Stimulated activated CD8-positive, alpha-beta memory T cell treated with anti-CD3 and anti-CD28 coated beads, Interleukin-15, amount 100 ng/mL, for 48 hours (primary cell): ENCODE measurements at regions not wholly inside any gene's neighbourhood (a gene's known extent, or its start where the extent isn't known, plus 50 kb on each side); places are given as distances from the start of the nearest gene placed in this dataset.

Experiments
- DNase-seq, 2 donors: peaks; one replicate each; pipeline ENCODE4 v3.0.0-alpha.2; 2020; ENCODE audit warnings: low read depth in 2 of 2

DNA sequence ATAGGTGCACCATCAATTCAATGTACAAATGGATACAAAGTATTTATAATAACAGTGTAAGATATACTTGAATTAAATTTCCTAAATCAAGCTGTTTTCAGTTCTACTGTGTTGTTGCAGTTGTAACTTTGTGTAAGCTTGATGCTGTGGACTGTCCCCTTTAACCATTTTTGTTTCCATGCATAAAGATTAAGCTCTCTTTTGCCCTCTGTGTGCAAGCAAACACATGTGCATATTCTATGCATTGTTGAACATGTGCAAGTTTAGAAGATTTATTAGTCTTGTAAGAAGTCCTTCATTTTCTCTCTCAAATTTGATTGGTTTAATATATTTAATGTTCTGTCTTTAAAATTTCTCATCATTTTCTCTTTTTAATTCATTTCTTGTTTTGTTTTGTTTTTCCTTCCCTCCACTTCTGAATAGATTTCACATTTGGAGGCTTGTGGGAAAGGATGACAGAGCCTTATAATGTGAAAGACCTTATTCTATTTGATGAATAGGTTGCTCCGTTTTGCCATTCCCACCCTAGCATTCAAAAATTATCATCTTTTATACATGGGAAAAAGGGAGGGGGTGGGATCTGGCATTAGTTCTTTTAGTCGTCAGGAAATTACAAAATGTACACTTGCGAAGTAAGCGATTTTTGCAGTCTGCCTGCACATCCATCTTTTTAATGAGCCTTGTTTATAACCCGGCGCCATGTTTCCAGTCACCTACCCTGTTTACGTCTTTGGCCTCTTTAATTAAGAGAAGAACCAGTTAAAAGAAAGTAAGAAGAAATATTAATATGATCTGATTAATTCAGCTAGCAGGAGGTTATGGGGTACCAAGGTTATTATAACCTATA, 961.5 kb upstream of the NR2F2 start:
- DNase-seq, result no peak

DNA sequence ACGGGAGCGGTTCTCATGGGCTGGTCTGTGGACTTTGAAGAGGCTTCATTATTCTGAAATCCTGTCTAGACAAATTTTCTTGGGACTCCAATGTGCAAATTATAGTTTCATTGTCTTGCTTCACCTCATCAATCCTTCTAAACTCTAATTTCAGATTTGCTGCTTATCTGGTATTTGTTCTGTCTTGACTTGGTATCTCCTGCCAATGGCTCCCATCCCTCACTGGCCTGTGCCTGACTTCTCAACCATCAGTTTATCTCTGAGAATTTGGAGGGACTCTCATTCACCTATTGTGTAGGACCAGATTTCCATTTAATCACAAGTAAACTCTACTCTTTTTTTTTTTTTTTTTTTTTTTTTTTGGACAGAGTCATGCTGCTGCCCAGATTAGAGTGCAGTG, 960.2 kb upstream of the NR2F2 start:
- DNase-seq, result no peak

DNA sequence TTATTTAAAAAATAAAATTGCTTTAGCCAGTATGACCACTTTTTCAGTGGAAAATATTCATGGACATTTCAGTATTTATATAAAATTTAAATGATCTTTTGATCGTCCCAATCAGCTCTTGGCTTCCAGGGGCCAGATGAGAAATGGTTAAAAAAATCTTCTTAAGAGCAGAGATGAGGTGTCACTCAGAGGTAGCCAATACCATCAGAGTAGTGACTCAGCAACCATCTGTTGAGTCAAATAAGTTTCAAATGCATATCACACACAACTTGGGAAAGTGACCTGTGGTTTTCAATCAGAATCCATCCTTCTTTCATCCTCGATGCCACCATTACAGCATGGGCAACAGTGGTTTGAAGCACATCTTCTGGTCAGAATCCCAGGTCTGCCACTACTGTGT, 958.8 kb upstream of the NR2F2 start:
- DNase-seq, result no peak

DNA sequence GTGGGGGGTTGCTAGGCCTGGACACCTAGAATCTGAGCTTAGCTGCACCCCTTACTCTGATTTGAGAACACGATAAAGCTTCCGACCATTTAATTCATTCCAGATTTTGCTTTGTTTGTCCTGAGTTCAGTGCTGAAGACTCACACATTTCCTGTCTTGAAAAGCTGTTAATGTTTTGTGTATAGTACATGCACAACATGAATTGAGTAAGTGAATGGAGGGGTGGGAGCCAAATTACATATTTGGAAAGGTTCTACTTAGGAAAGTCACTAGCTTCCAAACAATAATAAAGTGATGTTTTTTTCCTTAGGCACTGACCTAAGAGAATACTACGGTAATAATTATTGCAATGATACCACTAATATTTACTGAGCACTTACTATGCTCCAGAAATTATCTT, 955.2 kb upstream of the NR2F2 start:
- DNase-seq, result no peak

DNA sequence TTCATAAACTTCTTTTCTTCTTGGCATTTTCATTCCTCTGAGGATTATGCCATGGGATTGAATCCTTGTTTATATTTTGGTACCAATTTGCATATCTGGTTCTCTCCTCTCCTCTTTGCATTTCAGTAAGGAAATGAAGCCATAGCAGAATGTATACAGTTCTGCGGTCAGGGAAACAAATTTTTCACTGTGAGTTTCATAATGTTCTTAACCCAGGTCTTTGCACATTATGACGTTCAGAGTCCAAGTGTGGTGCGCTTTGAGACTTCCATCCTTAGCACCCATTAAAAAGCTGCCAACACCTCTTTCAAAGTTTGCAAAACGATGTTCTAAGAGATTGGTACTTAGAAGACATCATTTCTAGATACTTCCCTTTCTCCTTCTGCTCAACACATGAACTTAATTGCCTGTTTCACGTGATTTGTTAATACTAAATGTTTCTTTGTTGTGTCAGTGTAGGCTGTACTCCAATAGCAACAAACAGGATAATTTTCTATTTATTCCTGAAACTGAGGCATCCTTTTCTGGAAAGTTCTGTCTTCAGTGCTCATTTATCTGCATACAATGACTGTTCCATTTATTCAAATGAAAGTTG, 953.1 kb upstream of the NR2F2 start:
- DNase-seq, result no peak

DNA sequence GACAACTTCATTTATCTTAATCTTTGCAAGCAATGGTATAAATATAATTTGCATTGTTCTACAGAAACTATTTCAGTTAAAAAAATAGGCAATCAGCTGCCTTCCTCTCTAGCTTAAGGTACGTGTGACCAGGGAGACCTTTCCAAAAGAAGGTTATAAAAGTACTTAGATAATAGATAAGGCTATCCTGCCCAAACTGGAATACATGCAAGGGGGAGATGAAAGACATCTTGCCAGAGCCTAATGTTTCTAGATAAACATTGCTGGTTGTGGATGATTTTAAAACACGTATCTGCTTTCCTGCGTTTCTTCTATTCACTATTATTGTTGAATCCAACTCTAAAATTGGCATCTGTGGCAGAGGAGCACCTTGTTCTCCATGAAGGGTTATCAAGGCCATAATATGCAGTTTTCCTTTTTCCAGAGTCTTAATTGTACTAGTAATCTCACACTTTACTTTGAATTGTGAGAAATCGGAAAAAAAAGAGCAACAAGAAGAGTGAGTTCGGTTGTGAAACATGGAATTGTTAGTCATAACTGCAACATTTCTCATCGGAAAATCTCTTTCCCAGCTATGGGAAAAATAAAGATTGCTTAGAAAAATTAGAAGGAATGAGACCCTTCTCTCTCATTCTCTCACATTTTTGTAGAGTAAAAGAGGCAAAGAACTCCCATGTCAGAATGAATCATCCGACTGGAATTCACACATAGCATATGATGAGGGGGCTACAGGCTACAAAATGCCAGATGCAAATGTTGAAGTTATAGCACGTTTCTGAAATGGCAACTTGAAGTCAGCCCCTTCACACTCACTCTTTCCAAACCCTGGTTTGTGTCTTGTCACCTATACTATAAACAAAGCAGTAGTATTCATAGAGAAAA, 936.1 kb upstream of the NR2F2 start:
- DNase-seq, result no peak

DNA sequence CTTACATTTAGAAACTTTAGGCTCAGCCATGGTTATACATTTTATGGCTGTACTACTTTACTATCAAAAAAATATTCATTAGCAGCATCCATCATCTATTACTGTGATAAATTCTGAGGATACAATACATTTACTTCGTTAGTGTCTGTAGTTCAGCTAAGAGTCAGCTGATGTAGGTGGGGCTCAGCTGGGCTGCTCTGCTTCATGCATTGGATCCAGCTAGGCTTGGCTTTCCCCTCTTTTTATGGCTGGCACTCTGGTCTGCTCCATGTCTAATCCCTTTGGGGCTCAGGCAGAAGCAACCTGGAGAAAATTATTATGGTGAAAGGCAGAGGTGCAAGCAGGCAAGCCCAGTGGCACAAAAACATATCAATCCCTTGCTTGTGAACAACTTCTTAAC, 930.1 kb upstream of the NR2F2 start:
- DNase-seq, result no peak

DNA sequence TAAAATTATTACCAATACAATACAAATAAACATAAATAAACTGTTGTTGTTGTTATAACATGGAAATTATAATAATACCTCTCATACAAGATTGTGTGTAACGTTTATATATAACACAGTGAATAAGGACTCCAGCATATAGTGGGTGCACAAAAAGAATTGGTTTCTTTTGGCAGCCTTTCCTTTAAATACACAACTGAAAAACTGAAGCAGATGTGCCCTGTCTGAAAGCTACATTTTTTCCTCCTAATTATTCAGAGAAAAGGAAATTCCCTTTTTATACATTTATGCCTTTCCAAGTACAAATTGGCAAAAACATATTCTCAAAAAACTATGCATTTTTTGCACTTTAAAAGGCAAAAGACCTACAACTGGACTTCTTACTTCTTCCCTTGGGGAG, 928.9 kb upstream of the NR2F2 start:
- DNase-seq, result no peak

DNA sequence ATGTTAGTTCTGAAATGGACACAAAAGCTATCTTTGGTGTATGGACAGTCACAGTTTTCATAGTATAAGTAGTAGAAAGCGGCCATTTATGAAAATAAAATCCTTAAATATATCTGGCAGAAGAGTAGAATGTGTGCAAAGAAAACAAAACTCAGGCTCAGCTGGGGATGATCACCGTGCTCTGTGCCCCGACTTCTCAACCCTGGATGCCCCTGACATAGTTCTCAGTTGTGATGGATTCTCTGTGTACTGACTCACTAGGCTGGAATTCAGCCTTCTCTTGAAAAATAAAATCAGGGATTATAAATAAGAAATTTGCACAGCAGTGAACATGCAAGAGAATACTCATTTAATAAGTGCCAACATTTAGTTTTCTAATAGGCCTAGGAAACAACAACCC, 925.1 kb upstream of the NR2F2 start:
- no peak for DNase-seq

DNA sequence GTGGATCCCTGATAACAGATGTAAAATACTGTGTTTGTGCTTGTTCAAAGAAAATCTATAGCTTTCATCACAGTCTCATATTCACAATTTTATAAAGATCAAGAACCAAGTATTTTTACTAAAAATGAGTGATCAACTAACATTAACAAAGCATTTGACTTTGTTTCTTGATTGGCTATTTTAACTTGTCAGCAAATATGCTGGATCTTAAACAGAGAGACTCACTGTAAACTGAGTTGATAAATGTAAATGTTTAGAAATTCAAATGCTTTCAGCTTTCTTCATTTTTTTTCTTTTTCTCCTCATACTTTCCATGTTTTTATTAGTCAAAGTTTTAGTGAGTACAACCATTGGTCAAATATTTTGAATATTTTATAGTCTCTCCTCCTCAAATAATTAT, 923.0 kb upstream of the NR2F2 start:
- no peak for DNase-seq

DNA sequence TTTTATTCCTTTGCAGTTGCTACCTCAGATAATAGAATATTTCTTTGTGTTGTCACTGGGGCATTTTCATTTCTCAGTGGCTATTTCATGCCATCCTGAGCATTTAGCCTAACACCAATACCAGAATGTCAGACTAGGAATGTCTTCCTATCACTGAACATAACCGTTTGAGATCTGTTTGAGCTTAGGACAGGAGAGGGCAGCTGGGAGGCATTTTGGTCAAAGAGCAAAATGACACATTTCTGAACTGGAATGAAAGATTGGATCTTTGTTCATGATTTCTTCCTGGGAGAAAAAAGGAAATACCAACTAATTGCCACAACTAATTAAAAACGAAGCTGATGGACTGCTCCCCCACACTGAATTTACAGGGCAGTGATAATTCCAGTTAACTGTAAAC, 921.3 kb upstream of the NR2F2 start:
- DNase-seq, result no peak

DNA sequence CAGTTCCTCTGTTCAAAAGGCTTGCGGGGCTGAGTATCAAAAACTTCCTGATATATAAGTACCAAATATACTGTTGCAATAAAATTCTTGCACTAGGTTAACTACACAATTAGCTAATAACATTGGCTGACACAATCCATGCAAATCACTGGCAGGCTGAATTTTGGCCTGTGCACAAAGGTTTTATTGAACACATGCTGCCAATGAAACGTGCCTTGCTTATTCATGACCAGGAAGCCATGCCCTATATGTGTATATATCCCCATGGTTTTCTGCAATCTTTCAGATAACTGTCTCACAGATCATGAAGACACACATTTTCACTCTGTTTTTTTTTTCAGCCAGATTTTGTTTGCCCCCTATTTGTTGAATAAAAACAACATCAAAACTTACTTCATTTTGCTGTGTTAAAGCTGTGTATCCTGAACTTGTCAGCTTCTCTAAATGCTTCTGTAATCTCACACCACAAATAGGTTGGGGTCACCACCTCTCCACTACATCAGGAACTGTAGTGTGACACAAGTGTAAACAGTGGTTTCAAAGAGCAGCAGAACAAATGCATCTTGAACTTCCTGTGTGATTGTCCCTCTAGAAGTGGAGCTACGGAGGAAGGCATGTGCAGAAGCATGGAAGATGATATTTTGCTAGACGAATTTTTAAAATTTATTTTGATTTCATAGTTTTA, 920.7 kb upstream of the NR2F2 start:
- DNase-seq, result no peak

DNA sequence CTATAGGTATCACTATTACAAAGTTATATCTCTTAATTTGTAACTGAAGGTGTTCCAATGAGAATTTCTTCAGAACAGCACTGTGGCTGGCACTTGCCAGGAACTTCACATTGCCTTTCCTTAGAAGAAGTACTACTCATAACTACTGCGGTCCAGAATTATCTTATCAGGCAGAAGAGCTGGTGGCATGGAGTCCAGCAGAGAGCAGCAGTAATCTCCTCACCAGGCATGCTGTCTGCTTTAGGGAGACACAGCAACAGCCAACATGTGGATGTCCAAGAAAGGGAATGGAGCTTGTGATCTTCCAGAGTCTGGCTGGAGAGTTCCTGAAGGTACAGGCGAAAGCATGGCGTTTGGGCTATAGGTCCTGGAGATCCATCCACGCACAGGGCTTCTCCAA, 919.7 kb upstream of the NR2F2 start:
- no peak for DNase-seq

DNA sequence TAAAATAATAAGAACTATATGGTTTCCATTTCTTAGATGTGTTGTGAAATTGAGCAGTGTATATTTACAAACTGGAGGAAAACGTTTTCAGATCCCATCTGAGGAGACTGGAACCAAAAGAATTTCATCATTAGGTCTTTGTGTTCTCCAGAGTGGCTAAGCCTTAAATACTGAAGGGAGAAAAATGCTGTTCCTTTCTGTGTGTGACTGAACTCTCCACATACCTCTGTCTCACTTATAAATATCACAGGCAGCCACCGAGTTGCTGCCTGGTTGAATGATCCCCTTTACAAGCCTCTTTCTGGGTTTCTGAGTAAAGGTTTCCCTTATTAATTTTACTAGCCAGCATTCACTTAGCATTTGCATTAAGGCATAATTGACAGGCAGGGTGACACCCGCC, 913.9 kb upstream of the NR2F2 start:
- no peak for DNase-seq

DNA sequence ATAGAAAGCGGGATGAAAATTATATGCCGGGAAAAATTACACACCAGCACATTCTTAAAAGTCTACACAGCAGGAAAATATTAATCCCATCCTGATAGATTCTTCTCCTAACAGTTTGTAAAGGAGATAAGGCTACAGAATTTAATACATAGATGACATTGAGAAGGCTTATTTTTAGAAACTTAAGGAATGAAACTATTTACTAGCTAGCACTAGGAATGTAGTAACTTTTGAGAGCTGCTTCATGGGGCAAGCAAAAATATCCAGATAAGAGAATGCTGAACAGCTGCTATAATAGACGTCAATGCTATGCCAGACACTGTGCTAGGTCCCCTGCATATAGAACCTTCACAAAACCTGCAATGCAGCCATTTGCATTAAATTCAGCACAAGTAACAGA, 912.7 kb upstream of the NR2F2 start:
- no peak for DNase-seq

DNA sequence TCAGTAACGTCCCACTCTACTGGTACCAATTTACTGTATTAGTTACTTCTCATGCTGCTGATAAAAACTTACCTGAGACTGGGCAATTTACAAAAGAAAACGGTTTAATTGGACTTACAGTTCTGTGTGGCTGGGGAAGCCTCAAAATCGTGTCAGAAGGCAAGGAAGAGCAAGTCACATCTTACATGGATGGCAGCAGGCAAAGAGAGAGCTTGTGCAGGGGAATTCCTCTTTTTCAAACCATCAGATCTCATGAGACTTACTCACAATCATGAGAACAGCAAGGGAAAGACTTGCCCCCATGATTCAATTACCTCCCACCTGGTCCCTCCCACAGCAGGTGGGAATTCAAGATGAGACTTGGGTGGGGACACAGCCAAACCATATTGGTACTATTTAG, 908.2 kb upstream of the NR2F2 start:
- no peak for DNase-seq

DNA sequence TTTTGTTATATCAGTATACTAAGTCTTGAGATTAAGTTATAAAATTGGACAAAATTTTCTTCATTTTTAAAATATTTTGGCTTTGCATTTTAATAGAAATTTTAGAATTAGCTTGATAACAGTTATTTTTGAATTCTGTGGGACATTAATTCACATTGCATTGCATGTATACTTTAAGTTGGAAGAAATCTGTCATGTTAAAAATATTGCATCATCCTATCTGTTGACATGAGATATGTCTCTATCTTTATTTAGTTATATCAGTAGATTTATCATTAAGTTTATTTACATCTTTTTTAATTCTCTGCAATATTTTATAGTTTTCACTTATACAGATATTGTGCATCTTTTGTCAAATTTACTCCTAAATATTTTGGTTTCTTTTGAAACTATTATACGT, 904.6 kb upstream of the NR2F2 start:
- DNase-seq, result no peak

DNA sequence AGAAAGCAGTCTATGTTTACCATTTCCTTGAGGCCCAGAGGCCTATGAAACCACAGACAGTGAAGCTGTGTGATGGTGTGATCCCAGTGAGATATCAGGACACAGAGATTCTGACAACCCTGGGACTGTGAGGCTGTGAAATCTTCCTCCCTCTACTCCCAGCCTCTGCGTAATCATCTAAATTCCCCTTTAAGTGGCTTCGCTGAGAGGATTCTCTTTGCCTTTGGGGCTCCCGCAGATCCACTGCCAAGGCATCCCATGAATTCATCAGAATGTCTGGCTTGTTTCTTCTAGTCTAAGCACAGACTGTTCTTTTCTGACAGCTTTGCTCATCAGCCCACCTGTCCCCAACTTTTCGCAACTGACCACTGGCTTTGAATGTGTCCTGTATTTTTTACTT, 901.2 kb upstream of the NR2F2 start:
- no peak for DNase-seq

DNA sequence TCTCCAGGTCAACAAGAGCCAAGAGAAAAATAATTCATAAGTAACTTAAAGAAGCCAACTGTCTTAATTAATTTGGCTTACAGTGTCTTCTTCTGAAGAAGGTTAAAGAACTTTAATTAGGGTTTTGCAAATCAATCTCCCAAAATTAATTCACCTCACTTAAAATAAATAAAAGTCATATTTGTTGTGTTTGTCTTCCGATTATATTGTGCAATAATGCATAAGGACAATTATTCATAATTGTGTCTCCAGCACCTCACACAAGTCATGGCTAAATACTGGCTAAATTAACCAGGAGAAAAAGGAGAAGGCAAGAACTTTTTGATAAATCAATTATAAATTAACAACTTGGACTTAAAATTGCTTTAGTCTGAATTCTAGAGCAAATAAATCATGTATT, 899.0 kb upstream of the NR2F2 start:
- no peak for DNase-seq

DNA sequence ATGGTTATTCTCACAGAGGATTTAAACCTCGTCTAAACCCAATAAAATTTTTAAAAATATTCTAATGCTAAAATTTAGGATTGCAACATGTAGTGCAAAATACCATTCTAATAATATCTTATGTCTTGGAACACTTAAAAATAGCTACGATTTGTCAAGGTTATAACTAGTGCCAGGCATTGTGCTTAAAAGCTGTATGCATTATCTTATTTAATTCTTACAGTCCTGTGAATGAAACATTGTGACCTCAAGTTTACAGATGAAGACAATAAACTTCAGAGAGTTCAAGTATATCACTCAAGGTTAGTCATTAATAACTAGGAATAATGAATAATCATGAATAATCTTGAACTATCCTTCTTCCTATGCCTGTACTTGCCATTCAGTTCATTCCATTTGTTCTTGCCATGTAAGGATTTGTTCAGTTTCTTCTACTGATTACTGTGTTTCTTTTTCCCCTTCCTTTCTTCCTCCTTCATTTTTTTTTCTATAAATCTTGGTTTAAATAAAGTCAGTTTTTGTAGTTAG, 897.6 kb upstream of the NR2F2 start:
- no peak for DNase-seq

DNA sequence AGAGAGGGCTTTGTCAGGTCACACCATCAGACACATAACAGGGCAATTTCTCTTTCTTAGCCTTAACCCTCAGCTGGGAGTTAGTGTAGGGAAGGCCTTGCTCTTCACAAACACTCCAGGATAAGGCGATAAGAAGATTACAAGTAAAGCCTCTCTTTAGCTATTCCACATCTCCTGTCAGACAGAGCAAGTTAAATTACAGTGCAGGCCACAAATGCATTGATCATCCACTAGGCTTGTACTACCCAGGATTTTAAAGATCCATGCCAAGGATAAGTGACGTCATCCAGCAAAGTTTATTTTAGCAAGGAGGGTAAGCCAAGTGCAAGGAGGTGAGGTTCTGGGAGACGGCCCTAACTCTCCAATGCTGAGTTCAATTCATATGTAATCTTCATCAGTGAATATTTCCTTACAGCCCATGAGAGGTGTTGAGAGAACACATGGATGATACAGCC, 890.6 kb upstream of the NR2F2 start:
- DNase-seq, result no peak

DNA sequence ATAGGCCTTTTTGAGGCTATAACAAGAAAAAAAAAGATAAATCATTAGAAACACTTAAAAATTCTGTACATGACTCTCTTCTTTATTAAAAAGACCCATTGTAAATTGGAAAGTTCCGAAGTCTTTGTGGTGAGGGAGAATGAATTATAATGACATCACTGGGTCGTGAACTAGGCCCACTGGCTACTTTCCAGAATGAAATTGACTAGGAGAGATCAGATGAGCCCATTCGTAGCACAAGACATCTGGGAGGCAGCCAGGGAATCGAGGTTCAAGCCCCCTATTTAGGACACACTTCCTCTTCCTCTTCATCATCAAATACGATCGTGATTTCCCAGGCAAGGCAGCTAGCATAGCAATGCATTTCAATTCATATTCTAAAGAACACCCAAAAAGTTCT, 889.8 kb upstream of the NR2F2 start:
- DNase-seq, result no peak
